Left kidney (tissue), 1 donor: ENCODE measurements at regions not wholly inside any gene's neighbourhood (a gene's known extent, or its start where the extent isn't known, plus 50 kb on each side); places are given as distances from the start of the nearest gene placed in this dataset.
"Not testable (repeated sequence)": the region's sequence is repeated elsewhere in the genome, so short reads cannot be mapped to it uniquely, and the experiment has no call there.

ENCODE experiments used
- DNase-seq: peaks from one replicate; pipeline ENCODE4 v3.0.0-alpha.2; 2013

DNA sequence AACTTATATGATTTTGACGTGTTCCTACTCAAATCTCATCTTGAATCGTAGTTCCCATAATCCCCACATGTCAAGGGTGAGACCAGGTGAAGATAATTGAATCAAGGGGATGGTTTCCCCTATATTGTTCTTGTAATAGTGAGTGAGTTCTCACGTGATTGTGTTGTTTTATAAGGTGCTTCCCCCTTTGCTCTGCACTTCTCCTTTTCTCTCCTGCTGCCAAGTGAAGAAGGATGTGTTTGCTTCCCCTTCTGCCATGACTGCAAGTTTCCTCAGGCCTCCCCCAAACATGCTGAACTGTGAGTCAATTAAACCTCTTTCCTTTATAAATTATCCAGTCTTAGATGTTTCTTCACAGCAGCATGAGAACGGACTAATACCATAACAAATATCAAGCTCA, 83.2 kb downstream of the MANEA start:
- DNase-seq = no peak

DNA sequence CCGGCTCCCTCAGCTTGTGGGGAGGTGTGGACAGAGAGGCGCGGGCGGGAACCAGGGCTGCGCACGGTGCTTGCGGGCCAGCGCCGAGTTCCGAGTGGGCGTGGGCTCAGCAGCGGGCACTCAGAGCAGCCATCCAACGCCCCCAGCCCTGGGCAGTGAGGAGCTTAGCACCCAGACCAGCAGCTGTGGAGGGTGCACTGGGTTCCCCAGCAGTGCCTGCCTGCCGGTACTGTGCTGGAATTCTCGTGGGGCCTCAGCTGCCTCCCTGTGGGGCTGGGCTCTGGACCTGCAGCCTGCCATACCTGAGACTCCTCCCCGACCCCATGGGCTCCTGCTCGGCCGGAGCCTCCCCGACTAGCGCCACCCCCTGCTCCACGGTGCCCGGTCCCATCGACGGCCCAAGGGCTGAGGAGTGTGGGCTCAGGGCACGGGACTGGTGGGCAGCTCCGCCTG, 92.7 kb downstream of the MANEA start:
- no peak for DNase-seq

DNA sequence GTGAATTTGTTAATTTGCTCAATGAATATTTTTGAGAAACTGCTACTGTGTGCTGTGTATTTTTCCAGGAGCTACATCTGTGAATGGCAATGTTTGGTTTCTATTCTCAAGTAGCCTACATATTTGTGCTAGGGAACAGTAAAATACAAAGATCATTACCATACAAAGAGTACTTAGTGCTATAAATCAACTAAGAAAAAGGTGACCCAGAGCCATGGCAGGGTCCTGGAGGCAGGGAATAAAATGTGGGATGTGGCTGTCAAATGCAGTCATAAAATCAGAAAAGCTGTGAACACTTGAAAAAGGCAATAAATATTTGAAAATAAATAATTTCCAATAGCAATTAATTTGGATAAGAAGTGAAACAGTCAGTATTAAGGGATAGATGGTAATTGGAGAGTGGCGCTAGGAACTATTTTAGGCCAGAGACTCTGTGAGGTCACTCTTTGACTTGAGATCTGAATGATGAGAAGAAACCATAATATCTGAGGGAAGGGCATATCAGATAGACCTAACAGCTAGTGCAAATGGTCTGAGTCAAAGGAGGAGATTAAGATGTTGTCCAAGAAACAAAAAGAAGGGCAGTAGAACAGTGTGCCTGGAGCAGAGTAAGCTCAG, 98.8 kb downstream of the MANEA start:
- no peak for DNase-seq

DNA sequence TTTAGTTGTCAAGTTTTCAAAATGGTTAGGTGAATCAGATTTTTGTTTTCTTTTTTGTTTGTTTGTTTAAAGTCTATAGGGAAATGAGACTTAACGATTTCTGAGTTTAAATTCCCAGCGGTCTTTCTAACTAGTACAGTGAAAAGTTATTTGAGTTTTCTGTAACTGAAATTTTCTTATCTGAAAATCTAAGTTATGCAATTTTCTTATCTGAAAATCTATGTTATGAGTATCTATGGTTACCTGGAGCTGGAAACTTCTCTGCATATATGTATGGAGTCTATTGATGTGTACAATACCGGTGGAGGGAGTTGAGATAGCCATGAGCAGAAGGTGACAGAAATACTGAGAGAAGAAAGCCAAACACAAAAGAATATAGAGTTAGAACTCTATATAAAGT, 102.6 kb downstream of the MANEA start:
- DNase-seq = no peak

DNA sequence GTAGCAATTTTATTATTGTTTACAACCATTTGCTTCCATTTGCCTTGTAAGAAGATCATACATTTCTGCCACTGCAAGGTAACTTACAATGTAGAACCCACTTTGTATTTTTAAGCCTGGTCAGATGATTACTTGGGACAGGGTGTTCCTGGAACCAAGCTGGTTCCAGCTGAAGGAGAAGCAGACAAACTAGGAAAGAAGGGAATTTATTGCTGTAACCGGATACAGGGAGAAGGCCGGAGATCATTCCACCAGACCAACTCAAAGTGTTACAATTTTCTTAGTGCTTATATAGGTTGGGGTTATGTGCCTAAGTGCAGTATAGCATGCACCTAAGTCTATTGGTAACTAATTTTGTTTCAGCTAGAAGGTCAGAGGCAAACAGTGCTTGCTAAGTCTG, 104.4 kb downstream of the MANEA start:
- peak; percentile 10 for DNase-seq

DNA sequence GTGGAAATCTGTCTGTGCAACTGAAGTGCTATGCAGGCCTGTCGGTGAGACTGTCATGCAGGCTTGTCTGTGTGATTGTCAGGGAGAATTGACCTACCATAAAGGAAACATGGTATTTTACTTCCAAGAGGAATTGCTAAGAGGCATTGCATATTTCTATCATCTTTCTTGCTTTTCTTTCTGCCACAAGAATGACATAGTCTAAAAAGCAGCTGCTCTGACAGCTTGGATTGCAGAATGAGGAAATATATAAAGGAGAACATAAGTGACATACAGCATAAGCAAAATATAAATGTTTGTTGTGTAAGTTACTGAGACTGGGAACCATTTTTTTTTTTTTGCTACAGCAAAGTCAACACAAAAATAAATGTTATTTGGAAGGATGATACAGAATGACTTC, 105.1 kb downstream of the MANEA start:
- no peak for DNase-seq

DNA sequence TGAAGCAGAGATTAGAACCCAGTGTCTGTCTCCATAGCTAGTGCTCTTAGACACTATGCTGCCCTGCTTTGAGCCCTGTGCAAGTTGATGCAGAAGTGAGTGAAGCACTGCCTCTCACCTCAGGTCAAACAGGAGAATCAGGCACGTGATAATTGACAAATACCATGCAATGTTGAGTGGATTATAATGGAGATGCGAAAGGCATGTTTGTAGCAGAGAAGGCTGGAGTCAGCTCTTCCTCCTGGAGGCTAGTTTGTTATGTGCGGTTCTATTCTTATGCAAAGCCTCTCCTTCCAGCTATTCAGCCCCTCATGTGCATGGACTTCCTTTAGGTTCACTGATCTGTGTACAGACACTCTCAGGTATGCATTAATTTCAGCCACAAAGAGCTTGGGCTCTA, 108.5 kb downstream of the MANEA start:
- no peak for DNase-seq

DNA sequence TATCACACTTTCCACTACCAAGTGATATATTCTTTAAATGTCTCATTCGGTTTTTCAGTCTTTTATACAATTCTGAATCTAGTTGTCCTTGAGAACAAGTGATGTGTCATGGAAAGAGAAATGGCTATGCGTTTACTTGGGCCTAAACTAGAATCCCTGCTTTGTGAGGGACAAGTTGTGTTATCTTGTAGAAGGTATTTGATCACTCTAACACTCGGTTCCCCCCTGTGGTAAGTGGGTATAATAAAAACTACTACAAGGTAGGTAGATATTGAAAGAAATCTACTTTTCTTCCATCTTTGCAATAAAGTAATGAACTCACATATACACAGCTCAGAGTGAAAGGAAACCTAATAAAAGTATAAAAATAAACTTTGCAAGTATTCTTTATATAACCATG, 108.9 kb downstream of the MANEA start:
- DNase-seq = no peak

DNA sequence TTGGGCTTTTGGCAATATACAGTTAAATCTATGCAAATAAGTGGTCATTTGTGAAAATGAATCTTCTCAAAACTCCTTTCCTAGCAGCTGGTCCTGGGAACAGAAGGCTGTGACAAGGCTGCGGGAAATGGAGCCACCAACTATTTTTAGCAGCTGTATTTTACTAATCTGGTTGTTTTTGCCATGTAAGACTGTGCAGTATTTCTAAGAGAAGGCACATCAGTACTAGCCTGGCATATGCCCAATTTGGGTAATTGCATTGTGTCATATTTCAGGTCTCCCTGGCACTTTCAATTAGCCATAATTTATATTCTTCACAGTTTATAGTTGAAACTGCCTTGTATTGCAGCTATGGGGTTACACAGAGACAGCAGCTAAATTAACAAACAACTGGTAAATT, 109.6 kb downstream of the MANEA start:
- DNase-seq = no peak

DNA sequence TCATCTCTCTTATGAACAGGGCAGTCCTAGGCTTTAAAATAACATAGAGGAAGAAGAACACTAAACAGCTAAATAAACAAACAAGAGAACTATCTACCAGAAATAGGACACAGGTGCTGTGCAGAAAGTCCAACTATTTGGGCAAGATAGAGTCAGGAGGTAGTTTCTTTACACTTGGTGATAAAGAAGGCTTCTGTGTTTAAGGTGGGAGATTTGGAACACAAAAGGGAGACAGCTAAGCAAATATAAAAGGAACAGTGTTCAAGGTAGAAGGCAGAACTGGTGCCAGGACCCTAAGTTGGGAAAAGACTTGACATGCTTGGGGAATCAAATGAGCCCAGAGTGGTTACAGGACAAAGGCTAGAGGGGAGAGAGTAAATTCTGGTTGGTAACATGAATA, 110.5 kb downstream of the MANEA start:
- no peak for DNase-seq

DNA sequence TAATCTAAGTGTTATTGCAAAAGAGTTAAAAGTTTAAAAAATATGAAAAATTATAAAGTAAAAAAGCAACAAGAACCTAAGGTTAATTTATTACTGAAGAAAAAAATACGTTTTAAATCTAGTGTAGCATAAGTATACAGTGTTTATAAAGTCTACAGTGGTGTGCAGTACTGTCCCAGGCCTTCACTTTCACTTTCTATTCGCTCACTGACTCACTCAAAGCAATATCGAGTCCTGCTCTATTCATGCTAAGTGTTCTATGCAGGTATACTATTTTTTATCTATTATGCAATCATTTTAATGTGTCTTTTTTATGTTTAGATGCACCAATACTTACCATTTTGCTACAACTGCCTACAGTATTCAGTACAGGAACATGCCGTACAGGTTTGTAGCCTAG, 113.0 kb downstream of the MANEA start:
- no peak for DNase-seq

DNA sequence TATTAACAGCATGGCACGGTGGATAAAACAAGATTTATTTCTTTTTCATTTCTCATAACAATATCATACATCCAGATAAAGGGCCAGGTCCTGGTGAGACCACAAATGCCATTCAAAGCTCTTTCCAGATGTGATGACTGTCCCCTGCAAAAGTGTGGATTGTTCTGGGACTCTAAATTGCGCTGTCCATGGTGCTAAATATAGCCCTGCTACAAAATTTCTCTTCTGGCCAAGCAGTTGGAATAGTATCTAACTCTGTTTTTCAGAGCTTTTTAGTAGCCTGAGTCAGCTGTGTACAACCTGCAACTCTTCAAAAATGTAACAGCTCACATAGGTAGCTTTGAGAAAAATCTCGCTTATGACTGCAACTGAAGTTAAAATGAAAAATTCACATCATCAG, 115.8 kb downstream of the MANEA start:
- DNase-seq = peak; percentile 40

DNA sequence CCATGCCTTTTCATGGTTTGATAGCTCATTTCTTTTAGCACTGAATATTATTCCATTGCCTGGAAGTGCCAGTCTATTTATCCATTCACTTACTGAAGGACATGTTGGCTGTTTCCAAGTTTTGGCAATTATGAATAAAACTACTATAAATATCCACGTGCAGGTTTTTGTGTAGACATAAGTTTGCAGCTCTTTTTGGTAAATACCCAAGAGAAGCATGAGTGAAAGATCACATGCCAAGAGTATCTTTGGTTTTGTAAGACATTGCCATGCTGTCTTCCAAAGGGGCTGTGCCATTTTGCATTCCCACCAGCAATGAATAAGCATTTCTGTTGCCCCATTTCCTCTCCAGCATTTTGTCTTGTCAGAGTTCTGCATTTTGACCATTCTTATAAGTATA, 120.9 kb downstream of the MANEA start:
- no peak for DNase-seq

DNA sequence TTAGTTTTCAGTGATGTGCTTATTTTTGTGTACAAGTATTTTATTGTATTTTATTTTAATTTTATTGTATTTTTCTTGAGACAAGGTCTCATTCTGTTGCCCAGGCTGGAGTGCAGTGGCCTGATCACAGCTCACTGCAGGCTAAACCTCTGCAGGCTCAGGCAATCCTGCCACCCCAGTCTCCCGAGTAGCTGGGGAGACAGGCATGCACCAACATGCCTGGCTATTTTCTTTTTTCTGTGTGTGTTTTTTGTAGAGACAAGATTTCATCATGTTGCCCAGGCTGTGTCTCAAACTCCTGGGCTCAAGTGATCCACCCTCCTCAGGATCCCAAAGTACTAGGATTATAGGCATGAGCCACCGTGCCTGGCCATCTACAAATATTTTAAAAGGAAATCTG, 146.3 kb downstream of the MANEA start:
- DNase-seq = no peak

DNA sequence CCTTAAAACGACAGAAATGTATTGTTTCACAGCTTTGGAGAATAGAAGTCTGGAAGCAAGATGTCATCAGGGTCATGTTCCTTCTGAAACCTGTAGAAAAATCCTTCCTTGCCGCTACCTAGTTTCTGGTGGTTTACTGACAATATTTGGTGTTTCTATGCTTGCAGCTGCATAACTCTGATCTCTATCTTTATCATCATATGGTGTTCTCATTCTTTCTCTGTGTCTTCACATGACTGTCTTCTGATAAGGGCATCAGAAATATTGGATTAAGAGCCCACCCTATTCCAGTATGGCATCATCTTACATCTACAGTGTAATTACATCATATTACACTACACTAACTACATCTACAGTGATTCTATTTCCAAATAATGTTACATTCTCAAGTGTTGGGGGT, 148.0 kb downstream of the MANEA start:
- no peak for DNase-seq

DNA sequence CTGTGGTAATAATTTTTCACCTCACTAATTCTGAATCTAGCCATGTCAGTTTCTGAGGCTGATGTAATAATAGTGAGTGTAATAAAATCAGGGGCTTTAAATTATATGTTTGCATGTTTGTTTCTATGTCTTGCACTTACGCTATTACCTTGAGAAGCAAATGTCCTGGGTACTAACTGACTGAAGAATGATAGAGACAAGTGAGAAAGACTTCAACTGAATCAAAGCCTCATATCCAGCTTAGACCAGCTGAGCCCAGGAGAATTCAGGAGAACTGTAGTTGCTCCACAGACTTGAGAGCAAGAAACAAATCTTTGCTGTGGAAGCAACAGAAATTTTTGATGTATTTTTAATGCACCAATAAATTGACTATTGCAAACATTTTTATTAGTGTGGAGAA, 162.8 kb downstream of the MANEA start:
- no peak for DNase-seq

DNA sequence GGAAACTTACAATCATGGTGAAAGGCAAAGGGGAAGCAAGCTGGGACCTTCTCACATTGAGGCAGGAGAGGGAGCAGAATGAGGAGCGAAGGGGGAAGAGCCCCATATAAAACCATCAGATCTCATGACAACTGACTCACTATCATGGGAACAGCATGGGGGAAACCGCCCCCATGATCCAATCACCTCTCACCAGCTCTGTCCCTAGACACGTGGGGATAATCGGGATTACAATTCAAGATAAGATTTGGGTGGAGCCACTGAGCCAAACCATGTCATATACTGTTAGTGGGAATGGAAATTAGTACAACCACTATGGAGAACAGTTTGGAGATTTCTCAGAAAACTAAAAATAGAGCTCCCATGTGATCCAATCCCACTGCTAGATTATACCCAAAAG, 163.7 kb downstream of the MANEA start:
- DNase-seq = no peak

DNA sequence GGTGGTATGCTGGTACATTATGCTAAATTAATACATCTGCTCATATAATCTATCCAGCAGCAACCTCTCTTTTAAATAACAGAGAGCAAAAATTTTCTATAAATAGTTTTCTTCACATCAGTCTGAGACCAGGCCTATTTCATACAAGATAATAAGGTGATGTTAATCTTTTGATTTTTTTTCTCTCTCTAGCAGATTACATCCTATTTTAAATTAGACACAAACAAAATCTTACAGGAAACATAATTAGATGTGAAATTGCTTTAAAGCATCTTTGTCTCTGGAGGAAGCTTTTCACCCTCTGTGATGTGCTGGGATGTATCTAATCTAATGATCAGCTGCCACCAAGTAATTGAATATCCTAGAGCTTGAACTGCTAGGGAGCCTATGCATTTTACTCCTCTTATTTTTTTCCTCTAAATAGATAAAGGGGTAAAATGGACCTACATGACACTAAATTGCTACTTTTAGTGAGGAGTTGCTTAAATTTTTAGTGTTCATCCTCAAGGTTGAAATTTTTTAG, 165.5 kb downstream of the MANEA start:
- no peak for DNase-seq

DNA sequence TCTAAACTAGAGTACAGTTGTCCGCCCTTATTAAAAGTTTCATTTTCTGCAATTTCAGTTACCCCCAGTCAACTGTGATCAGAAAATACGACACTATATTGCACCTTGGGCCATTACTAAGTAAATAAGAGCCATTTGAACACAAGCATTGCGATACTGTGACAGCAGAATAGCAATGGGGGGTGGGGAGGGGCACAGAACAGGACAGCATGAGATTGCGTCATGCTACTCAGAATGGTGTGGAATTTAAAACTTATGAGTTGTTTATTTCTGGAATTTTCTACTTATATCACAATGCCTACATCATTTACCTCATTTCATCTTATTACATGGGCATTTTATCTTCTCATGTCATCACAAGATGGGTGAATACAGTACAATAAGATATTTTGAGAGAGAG, 166.3 kb downstream of the MANEA start:
- DNase-seq = no peak

DNA sequence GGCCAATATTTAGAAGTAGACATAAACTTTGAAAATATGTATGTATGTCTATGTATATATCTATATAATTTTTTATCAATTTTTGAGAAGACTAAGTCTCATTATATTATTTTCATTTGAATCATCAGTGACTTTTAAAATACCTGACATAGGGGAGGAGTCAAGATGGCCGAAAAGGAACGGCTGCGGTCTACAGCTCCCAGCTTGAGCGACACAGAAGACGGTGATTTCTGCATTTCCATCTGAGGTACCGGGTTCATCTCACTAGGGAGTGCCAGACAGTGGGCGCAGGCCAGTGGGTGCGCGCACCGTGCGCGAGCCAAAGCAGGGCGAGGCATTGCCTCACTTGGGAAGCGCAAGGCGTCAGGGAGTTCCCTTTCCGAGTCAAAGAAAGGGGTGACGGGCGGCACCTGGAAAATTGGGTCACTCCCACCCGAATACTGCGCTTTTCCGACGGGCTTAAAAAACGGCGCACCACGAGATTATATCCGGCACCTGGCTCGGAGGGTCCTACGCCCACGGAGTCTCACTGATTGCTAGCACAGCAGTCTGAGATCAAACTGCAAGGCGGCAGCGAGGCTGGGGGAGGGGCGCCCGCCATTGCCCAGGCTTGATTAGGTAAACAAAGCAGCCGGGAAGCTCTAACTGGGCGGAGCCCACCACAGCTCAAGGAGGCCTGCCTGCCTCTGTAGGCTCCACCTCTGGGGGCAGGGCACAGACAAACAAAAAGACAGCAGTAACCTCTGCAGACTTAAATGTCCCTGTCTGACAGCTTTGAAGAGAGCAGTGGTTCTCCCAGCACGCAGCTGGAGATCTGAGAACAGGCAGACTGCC, 181.1 kb downstream of the MANEA start:
- not testable (repeated sequence) for DNase-seq

DNA sequence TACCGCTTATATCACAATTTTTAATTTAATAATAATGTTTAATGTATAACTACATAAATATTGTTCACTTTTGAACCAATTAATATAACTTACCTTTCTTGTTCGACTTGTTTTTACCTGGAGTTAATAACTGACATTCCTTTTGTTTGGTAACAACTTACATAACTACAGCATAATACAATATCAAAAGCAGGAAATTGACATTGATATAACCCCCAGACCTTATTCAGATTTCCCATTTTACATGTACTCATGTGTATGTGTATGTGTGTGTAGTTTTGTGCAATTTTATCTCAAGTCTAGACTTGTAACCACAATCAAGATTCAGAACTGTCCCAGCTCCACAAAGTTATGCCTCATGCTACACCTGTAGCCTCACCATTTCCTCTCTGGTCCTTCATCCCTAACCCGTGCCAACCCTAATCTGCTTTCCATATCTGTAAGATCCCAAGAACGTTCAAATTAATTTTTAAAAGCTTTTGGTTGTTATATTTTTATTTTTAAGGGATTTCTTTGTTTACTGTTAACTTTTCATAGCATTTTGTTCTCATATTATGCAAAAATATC, 190.6 kb downstream of the MANEA start:
- no peak for DNase-seq

DNA sequence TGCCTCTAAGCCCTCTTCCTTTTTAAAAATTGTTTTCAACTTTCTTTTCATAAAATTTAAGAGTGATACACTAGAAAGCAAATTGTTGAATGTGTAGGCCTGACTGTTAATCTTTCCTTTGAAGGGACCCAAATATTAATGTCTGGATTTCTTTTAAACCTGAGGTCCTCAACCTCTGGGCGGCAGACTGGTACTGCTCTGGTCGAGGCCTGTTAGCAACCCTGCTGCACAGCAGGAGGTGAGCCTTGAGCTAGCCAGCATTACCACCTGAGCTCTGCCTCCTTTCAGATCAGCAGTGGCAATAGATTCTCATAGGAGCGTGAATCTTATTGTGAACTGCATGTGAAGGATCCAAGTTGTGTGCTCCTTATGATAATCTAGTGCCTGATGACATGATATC, 191.2 kb downstream of the MANEA start:
- DNase-seq = no peak

DNA sequence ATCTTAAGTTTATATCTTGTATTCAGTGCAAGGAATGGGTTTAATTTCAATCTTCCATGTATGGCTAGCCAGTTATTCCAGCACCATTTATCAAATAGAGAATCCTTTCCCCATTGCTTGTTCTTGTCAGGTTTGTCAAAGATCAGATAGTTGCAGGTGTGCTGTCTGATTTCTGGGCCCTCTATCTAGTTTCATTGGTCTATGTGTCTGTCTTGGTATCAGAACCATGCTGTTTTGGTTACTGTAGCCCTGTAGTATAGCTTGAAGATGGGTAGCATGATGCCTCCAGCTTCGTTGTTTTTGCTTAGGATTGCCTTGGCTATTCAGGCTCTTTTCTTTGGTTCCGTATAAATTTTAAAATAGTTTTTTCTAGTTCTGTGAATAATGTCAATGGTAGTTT, 200.0 kb downstream of the MANEA start:
- DNase-seq = no peak

DNA sequence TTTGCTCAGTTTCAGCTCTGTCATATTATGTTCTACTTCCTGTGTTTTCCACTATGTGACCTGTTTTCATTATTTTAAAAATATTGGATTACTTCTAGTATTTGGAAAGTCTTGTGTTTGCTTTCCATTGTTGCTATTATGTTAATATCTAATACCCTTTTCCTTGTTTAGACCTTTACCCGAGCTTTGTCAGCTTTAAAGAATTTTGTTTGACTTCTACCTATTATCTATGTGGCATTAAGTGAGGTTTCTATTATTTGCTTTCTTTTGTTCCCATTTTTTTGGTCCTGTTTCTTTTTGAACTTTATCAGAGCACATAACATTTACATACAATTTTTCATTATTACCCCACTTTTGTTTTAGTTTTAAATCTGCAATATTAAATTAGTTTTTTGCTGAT, 202.7 kb downstream of the MANEA start:
- DNase-seq = no peak
